Fibroblast of lung (primary cell): ENCODE measurements at regions not wholly inside any gene's neighbourhood (a gene's known extent, or its start where the extent isn't known, plus 50 kb on each side); places are given as distances from the start of the nearest gene placed in this dataset.

ENCODE experiments used
- DNase-seq, 2 donors: peaks; one replicate each; pipeline versions ENCODE4 v3.0.0 to v3.0.0-alpha.2; 2010; ENCODE audit warnings: low read depth in 2 of 2
- H2AFZ ChIP-seq: 2 replicates; pipeline ENCODE4 v1.5.1; 2012; ENCODE audit warnings: low read length, control low read depth, inconsistent platforms
- H3K27ac ChIP-seq: 2 replicates; pipeline ENCODE4 v1.5.1; 2011; ENCODE audit warnings: low read length, control low read depth; ENCODE audit not compliant: insufficient read depth
- H3K27me3 ChIP-seq: 2 replicates; pipeline ENCODE4 v1.5.1; 2011; ENCODE audit warnings: mild to moderate bottlenecking, low read length; ENCODE audit not compliant: control insufficient read depth, insufficient read depth
- H3K36me3 ChIP-seq: 2 replicates; pipeline ENCODE4 v1.5.1; 2011; ENCODE audit warnings: low read length; ENCODE audit not compliant: control insufficient read depth, insufficient read depth
- H3K4me1 ChIP-seq: 2 replicates; pipeline ENCODE4 v1.5.1; 2011; ENCODE audit warnings: low read length; ENCODE audit not compliant: control insufficient read depth, insufficient read depth; ENCODE audit errors: extremely low read depth
- H3K4me2 ChIP-seq: 2 replicates; pipeline ENCODE4 v1.5.1; 2011; ENCODE audit warnings: low read length, control low read depth; ENCODE audit not compliant: insufficient read depth; ENCODE audit errors: extremely low read depth
- H3K4me3 ChIP-seq, 4 experiments: fragments of 200-600 bp in 1 of 4; sonication (generic) in 1 of 4; replicated peaks in 1 of 4; 2 replicates each; pipeline ENCODE4 v1.5.1; 2011 to 2016; ENCODE audit warnings: low read length in 4 of 4, low read depth in 3 of 4, mild to moderate bottlenecking in 3 of 4, control low read depth in 2 of 4, inconsistent platforms in 1 of 4, mixed read lengths in 1 of 4; ENCODE audit not compliant: insufficient read depth in 1 of 4; ENCODE audit errors: control extremely low read depth in 1 of 4
- H3K79me2 ChIP-seq: 2 replicates; pipeline ENCODE4 v1.5.1; 2012; ENCODE audit warnings: mild to moderate bottlenecking, low read length, inconsistent platforms; ENCODE audit not compliant: control insufficient read depth, insufficient read depth
- H3K9ac ChIP-seq: 2 replicates; pipeline ENCODE4 v1.5.1; 2011; ENCODE audit warnings: mild to moderate bottlenecking, low read length, control low read depth; ENCODE audit not compliant: insufficient read depth
- H3K9me3 ChIP-seq: 2 replicates; pipeline ENCODE4 v1.5.1; 2012; ENCODE audit warnings: low read depth, low read length; ENCODE audit not compliant: control insufficient read depth, insufficient read depth
- H4K20me1 ChIP-seq: 2 replicates; pipeline ENCODE4 v1.5.1; 2011; ENCODE audit warnings: low read length; ENCODE audit not compliant: control insufficient read depth, insufficient read depth; ENCODE audit errors: extremely low read depth
- EZH2 ChIP-seq: IDR thresholded peaks from 2 replicates; pipeline ENCODE4 v1.5.1; 2012; ENCODE audit warnings: low read length, control low read depth, mild to moderate bottlenecking; ENCODE audit errors: missing control alignments
- TF ChIP-seq, protein P1 (sequence below), 2 donors: IDR thresholded peaks in 1 of 2; conservative IDR thresholded peaks in 1 of 2; 1 replicate in 1 of 2; 2 replicates in 1 of 2; pipeline ENCODE4 v1.5.1; 2011 to 2012; ENCODE audit warnings: low read length in 2 of 2, control low read depth in 1 of 2, inconsistent platforms in 1 of 2, low read depth in 1 of 2, mild to moderate bottlenecking in 1 of 2

DNA sequence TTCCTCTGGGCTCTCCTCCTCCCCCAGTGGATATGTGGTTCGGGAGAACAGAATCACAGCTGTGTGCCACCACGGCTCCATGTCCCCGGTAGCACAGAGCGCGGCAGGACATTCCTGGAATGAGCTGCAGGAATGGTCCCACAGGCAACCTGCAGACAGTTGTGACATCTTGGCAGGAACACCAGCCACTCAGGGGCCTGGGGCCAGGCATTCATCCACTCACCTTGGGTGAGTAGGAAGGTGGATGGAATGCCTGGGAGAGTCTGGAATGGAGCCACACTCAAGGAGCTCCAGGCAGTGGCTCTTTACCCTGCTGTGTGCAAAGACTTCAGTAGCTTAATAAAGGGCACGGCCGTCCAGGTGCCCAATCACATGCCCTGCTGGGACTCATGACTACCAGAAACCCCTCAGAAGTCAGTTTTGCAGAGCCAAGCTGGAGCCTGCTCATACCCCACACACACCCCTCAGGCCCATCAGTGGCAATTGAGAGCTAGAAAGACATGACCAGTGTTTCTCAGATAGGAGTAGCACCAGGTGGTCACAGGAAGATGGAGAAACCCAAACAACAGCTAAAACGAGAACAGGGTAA, 117.3 kb upstream of the PRR20G start:
- Histone ChIP-seq H3K79me2 (no peaks in the 10 kb centered on the region), H3K9ac (no peak overlapping the region), H3K27me3 (no peaks in the 10 kb centered on the region), H3K4me2 (no peak overlapping the region), H3K4me3 (no peak overlapping the region), H3K9me3 (no peaks in the 10 kb centered on the region), H4K20me1 (no peaks in the 10 kb centered on the region), H3K27ac (no peak overlapping the region), H3K4me1 (no peaks in the 10 kb centered on the region), H3K36me3 (no peaks in the 10 kb centered on the region), H2AFZ (no peak overlapping the region)
- TF ChIP-seq, protein P1, sequence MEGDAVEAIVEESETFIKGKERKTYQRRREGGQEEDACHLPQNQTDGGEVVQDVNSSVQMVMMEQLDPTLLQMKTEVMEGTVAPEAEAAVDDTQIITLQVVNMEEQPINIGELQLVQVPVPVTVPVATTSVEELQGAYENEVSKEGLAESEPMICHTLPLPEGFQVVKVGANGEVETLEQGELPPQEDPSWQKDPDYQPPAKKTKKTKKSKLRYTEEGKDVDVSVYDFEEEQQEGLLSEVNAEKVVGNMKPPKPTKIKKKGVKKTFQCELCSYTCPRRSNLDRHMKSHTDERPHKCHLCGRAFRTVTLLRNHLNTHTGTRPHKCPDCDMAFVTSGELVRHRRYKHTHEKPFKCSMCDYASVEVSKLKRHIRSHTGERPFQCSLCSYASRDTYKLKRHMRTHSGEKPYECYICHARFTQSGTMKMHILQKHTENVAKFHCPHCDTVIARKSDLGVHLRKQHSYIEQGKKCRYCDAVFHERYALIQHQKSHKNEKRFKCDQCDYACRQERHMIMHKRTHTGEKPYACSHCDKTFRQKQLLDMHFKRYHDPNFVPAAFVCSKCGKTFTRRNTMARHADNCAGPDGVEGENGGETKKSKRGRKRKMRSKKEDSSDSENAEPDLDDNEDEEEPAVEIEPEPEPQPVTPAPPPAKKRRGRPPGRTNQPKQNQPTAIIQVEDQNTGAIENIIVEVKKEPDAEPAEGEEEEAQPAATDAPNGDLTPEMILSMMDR (conservative IDR thresholded peaks at IDR 0.05 in 1 of 2, IDR thresholded peaks at IDR 0.05 in 1 of 2; ENCODE audit: low read depth in 1 of 2, low read length in 2 of 2), result no peak
- TF ChIP-seq EZH2, result no peak
- no peak for DNase-seq

DNA sequence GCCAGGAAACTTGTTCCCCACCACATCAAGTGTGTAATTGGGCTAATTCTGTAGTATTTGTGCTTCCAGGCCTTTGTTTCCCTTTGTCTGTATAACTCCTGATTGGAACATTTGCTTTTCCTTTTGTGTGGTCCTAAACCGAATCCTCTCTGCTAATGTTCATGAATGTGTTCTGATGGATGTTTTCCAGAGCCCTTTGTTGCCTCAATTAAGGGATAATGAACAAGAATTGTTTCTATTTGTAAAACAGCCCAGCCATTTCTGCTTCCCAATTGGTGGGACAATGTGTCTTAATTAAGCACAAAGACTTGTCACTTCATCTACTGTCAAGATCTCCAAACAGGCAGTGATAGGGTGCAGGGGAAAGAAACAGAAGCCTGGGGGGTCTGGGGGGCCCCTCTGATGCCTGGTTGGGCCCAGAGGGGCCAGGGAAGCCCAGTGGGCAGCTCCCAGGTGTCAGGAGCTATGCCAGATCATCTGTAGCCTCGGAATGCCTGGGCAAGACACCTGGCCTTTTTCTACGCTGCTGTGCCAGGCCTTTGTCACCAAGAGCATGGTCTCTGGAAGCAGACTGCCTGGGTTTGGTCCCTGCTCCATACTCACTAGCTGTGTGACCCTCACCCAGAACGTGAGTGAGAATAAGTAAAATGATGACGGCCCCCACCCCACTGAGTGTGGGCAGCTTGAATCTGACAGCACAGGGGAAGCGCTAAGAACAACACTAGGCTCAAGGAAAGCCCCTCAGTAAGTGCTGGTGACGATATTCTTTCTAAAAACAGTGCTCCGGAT, 116.6 kb upstream of the PRR20G start:
- Histone ChIP-seq H3K27me3 (no peaks in the 10 kb centered on the region), H3K9ac (no peak overlapping the region), H3K9me3 (no peaks in the 10 kb centered on the region), H3K79me2 (no peaks in the 10 kb centered on the region), H3K4me3 (no peak overlapping the region), H3K27ac (no peak overlapping the region), H3K4me1 (no peaks in the 10 kb centered on the region), H3K4me2 (no peak overlapping the region), H3K36me3 (no peaks in the 10 kb centered on the region), H4K20me1 (no peaks in the 10 kb centered on the region), H2AFZ (no peak overlapping the region)
- no peak for DNase-seq
- no peak for TF ChIP-seq EZH2
- TF ChIP-seq, protein P1 (conservative IDR thresholded peaks at IDR 0.05 in 1 of 2, IDR thresholded peaks at IDR 0.05 in 1 of 2; ENCODE audit: low read depth in 1 of 2, low read length in 2 of 2), result no peak

DNA sequence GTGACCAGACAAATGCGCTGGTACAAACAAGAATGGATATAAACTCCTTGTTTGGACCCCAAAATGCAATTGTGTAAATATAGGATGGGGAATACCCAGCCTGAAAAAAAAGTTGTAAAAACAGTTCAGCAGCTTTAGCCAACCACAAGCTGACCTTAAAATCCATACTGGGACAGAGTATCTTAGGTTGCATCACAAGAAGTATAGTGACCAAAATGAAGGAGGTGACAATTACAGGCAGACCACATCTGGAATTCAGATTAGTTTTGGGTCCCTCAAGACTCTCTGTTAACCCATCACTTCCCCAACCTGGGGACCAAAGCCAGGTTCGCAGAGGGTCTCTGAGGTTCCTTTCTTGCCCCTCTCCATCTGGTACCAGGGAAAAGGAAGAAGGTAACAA, 115.9 kb upstream of the PRR20G start:
- Histone ChIP-seq H3K27ac (no peak overlapping the region), H3K4me2 (no peak overlapping the region), H4K20me1 (no peaks in the 10 kb centered on the region), H3K9me3 (no peaks in the 10 kb centered on the region), H3K79me2 (no peaks in the 10 kb centered on the region), H3K36me3 (no peaks in the 10 kb centered on the region), H3K27me3 (no peaks in the 10 kb centered on the region), H3K4me1 (no peaks in the 10 kb centered on the region), H3K9ac (no peak overlapping the region), H3K4me3 (no peak overlapping the region), H2AFZ (no peak overlapping the region)
- TF ChIP-seq EZH2, result no peak
- TF ChIP-seq, protein P1 (conservative IDR thresholded peaks at IDR 0.05 in 1 of 2, IDR thresholded peaks at IDR 0.05 in 1 of 2; ENCODE audit: low read depth in 1 of 2, low read length in 2 of 2), result no peak
- no peak for DNase-seq
